GM19455 (cell line): ENCODE measurements at regions not wholly inside any gene's neighbourhood (a gene's known extent, or its start where the extent isn't known, plus 50 kb on each side); places are given as distances from the start of the nearest gene placed in this dataset.

ENCODE experiments used
- ATAC-seq: cut with Tn5 transposase; IDR thresholded peaks from one replicate; pipeline ENCODE4 v1.9.1; 2021; ENCODE audit not compliant: unreplicated experiment

- ATAC-seq, result no peak
Measured at GRCh38 chrY:19365321-19365720, 379.2 kb downstream of the KDM5D start.

- ATAC-seq, result peak; percentile 45
Measured at GRCh38 chrY:19357249-19357648, 387.3 kb downstream of the KDM5D start.

- peak; percentile 93 for ATAC-seq
Measured at GRCh38 chrY:19356735-19357134, 387.8 kb downstream of the KDM5D start.

- ATAC-seq, result no peak
Measured at GRCh38 chrY:19354857-19355173, 389.7 kb downstream of the KDM5D start.

- ATAC-seq, result no peak
Measured at GRCh38 chrY:19354061-19354856, 390.3 kb downstream of the KDM5D start.

- no peak for ATAC-seq
Measured at GRCh38 chrY:19351616-19352015, 392.9 kb downstream of the KDM5D start.

- no peak for ATAC-seq
Measured at GRCh38 chrY:19321701-19322100, 422.8 kb downstream of the KDM5D start.

GRCh38 chrY:19319135-19319534 lies 425.4 kb downstream of the KDM5D start:
- no peak for ATAC-seq

GRCh38 chrY:19317271-19317987 lies 427.1 kb downstream of the KDM5D start:
- ATAC-seq, result no peak

GRCh38 chrY:19307627-19308026 lies 436.9 kb downstream of the KDM5D start:
- no peak for ATAC-seq

- no peak for ATAC-seq
Measured at GRCh38 chrY:19303136-19303535, 441.4 kb downstream of the KDM5D start.

- no peak for ATAC-seq
Measured at GRCh38 chrY:19290925-19291324, 453.6 kb downstream of the KDM5D start.

- ATAC-seq, result no peak
Measured at GRCh38 chrY:19274076-19274475, 470.4 kb downstream of the KDM5D start.

GRCh38 chrY:19268331-19268730 lies 476.2 kb downstream of the KDM5D start:
- no peak for ATAC-seq

GRCh38 chrY:19265404-19265803 lies 479.1 kb downstream of the KDM5D start:
- ATAC-seq, result no peak

- no peak for ATAC-seq
Measured at GRCh38 chrY:19262310-19262709, 482.2 kb downstream of the KDM5D start.

- no peak for ATAC-seq
Measured at GRCh38 chrY:19232276-19232994, 458.9 kb upstream of the HSFY2 start.

GRCh38 chrY:19220784-19221183 lies 447.2 kb upstream of the HSFY2 start:
- no peak for ATAC-seq

- no peak for ATAC-seq
Measured at GRCh38 chrY:19208915-19209314, 435.4 kb upstream of the HSFY2 start.

GRCh38 chrY:19207048-19207447 lies 433.5 kb upstream of the HSFY2 start:
- ATAC-seq, result no peak

GRCh38 chrY:19180824-19181223 lies 407.3 kb upstream of the HSFY2 start:
- ATAC-seq, result no peak

- no peak for ATAC-seq
Measured at GRCh38 chrY:19168202-19168565, 394.6 kb upstream of the HSFY2 start.
